ENCODE measurements at regions not wholly inside any gene's neighbourhood (a gene's known extent, or its start where the extent isn't known, plus 50 kb on each side); places are given as distances from the start of the nearest gene placed in this dataset.

- H3K27me3 Mint-ChIP-seq (ENCODE audit: low read depth), result peaks cover 6% of the 10 kb centered on the region
Observed at GRCh38 chr18:30387401-30387800, 655.1 kb downstream of the DSC3 start.

More at GRCh38 chr18:30387401-30387800, 655.1 kb downstream of the DSC3 start:
- no CpG with 5 or more reads among the region's 2 CpGs for WGBS (ENCODE audit: extremely low coverage, insufficient read length, low lambda C conversion rate)
- Histone ChIP-seq H3K23ac (ENCODE audit: insufficient read length, low read depth, low read length) (no peak overlapping the region), H4K8ac (replicated peaks; ENCODE audit: insufficient read length, low read depth, low read length) (no peak overlapping the region), H2BK5ac (ENCODE audit: insufficient read length, low read length) (no peak overlapping the region), H2BK15ac (ENCODE audit: low read depth, low read length) (no peak overlapping the region), H3T11ph (ENCODE audit: low read length) (no peak overlapping the region), H3K56ac (ENCODE audit: insufficient read length, low read depth, low read length) (no peak overlapping the region), H3K23me2 (ENCODE audit: insufficient read length, low read depth, low read length, poor library complexity, severe bottlenecking) (no peaks in the 10 kb centered on the region), H3K4me2 (ENCODE audit: insufficient read depth, insufficient read length, low read length) (no peak overlapping the region), H3K9ac (ENCODE audit: extremely low read depth, insufficient read length, low read length) (no peak overlapping the region), H2AK5ac (ENCODE audit: insufficient read length, low read length) (no peak overlapping the region), H2BK120ac (ENCODE audit: low read depth, low read length, poor library complexity, severe bottlenecking) (no peak overlapping the region), H3K14ac (ENCODE audit: insufficient read depth, low read length) (no peak overlapping the region), H3K4me1 (ENCODE audit: insufficient read depth, low read length) (no peaks in the 10 kb centered on the region), H3K18ac (ENCODE audit: insufficient read length, low read depth, low read length) (no peak overlapping the region), H3K4ac (ENCODE audit: low read depth, low read length) (no peak overlapping the region), H2BK20ac (ENCODE audit: low read depth, low read length, poor library complexity, severe bottlenecking) (no peak overlapping the region), H2AFZ (ENCODE audit: low read length) (no peak overlapping the region), H2BK12ac (ENCODE audit: insufficient read length, low read depth, low read length) (no peak overlapping the region), H3K79me1 (ENCODE audit: insufficient read depth, low read depth, low read length, poor library complexity, severe bottlenecking) (no peaks in the 10 kb centered on the region), H4K91ac (ENCODE audit: insufficient read length, low read depth, low read length) (no peak overlapping the region), H4K5ac (ENCODE audit: insufficient read length, low read depth, low read length) (no peak overlapping the region), H3K79me2 (ENCODE audit: insufficient read depth, low read length) (no peaks in the 10 kb centered on the region), H3K9me3 (ENCODE audit: control insufficient read depth, low read depth, low read length) (no peaks in the 10 kb centered on the region), H3K27ac (ENCODE audit: insufficient read length, low read depth, low read length) (no peak overlapping the region), H4K20me1 (ENCODE audit: control insufficient read depth, insufficient read depth, insufficient read length) (no peaks in the 10 kb centered on the region), H3K27me3 (ENCODE audit: insufficient read depth, low read length) (no peaks in the 10 kb centered on the region)
- TF ChIP-seq CTCF (conservative IDR thresholded peaks at IDR 0.05), result no peak
- Mint-ChIP-seq H3K36me3 (ENCODE audit: insufficient read depth in 1 of 3, low read depth in 3 of 3) (no peaks in the 10 kb centered on the region), H3K4me3 (no peak overlapping the region), H3K4me1 (peaks cover 5% of the 10 kb centered on the region in 2 experiments), H3K27ac (no peak overlapping the region; a peak in 1 of 7 replicates), H3K9me3 (peaks cover 0 to 4% of the 10 kb centered on the region in 2 experiments; a peak in 1 of 5 replicates)
- no peak for DNase-seq
